ENCODE measurements at regions not wholly inside any gene's neighbourhood (a gene's known extent, or its start where the extent isn't known, plus 50 kb on each side); places are given as distances from the start of the nearest gene placed in this dataset.
"Not testable (repeated sequence)": the region's sequence is repeated elsewhere in the genome, so short reads cannot be mapped to it uniquely, and the experiment has no call there.

DNA sequence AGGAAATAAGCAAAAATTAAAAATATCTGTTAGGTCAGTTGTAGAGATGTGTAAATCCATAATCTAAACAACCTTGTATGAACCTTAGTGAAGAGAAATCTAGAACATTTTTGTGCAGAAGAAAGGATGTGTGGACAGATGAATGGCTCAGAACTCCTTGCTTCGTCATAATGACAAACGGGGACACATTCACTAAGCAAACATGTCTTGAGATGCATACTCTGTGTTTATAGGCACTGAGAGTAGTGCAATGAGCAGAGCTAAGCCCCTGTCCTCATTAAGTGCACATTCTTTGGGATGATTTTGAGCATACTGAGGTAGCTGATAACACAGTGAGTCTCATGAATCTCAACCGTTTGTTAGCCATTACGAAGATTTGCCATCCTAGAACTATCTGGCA is 360.6 kb upstream of the ANKRD30A start:
- DNase-seq (ENCODE audit: low spot score): no peak

DNA sequence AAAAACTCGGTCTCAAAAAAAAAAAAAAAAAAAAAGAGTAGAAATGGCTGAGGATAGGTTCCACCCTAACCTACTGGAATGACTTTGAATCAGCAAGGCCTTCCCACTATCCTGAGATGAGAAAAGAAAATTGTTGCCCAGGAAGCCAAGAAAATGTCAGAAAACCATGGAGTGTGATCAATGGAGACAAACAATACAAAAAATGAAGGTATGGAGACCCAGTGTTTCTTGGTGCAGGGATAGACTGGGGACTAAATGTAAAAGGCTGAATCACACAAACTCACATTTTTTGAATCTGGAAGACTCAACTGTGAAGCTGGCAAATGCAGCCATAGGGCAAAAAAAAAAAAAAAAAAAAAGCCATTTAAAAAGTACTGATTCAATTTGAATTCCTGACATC is 364.3 kb upstream of the ANKRD30A start:
- DNase-seq (ENCODE audit: low spot score): no peak

DNA sequence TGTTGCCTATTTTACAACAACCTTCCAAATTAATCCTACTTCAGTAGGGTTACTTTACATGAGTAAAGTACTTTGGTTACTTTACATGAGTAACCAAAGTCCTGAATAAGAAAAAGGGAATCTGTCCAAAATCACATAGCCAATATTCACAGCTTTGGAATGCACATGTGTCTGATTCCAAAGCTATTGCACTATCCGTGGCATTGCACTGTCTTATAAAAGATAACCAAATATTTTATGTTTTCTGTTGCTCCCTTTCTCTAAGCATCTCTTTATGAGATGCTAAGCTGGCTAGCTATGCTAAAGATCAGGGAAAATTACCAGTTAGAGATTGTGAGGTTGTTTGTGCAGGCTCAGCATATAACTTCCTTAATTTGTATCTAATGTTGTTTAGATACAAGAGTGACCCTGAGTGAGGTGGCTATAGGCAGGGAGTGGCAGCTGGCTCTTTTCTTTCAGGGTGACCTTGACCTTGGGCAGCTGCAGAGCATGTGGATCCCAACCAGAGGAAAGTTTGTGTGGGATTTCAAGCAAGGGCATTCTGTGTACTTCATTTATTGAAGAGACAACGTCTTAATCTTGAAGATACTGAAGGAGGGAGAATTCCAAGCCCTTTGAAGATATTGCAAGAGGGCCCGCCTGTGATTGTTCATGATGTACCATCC is 366.1 kb upstream of the ANKRD30A start:
- DNase-seq (ENCODE audit: low spot score): no peak

DNA sequence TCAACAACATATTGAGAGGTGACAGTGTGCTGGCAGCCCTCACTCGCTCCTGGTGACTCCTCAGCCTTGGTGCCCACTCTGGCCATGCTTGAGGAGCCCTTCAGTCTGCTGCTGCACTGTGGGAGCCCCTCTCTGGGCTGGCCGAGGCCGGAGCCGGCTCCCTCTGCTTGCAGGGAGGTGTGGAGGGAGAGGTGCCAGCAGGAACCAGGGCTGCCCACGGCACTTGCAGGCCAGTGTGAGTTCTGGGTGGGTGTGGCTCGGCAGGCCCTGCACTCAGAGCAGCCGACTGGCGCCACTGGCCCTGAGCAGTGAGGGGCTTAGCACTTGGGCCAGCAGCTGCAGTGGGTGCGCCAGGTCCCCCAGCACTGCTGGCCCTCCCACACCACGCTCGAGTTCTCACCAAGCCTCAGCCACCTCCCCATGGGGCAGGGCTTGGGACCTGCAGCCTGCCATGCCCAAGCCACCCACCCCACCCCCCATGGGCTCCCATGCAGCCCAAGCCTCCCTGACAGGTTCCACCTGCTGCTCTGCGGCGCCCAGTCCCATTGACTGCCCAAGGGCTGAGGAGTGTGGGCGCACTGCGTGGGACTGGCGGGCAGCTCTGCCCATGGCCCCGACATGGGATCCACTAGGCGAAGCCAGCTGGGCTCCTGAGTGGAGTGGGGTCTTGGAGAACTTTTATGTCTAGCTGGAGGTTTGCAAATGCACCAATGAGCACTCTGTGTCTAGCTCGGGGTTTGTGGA is 377.1 kb upstream of the ANKRD30A start:
- no peak for DNase-seq (ENCODE audit: low spot score)

DNA sequence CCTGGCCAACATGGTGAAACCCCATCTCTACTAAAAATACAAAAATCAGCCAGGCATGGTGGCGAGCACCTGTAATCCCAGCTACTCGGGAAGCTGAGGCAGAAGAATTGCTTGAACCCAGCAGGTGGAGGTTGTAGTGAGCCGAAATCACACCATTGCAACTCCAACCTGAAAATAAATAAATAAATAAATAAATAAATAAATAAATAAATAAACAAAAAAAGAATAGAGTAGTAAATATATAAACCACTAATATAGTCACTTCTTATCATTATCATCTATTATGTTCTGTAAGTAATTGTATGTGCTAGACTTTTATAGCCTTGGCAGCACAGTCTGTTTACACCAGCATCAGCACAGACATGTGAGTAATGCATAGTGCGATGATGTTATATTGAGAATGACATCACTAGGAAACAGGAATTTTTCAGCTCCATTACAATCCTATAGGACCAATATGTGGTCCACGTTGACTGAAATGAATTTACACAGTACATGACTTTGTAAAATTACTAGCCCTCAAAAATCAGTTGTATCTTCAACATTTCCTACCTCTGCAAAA is 385.4 kb upstream of the ANKRD30A start:
- no peak for DNase-seq (ENCODE audit: low spot score)

DNA sequence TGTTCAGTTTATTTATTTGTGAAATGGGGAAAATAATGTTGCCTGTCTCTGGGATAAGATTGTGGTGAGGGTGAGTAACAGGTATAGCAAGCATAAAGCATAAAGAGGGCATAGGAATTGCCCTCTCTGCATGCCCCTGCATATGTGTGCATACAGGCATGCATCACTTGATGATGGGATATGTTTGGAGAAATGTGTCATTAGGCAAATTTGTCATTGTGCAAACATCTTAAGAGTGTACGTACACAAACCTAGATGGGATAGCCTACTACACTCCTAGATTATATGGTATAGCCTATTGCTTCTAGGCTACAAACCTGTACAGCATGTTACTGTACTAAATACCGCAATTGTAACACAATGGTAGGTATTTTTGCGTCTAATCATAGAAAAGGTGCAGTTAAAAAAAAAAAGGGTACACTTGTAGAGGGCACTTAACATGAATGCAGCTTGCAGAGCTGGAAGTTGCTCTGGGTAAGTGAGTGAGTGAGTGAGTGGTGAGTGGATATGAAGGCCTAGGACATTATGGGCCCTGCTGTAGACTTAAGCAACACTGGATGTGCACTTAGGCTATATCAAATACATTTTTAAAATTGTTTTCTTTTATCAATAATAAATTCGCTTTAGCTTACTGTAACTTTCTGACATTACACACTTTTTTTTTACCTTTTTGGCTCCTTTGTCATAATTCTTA is 386.5 kb upstream of the ANKRD30A start:
- DNase-seq (ENCODE audit: low spot score): no peak

DNA sequence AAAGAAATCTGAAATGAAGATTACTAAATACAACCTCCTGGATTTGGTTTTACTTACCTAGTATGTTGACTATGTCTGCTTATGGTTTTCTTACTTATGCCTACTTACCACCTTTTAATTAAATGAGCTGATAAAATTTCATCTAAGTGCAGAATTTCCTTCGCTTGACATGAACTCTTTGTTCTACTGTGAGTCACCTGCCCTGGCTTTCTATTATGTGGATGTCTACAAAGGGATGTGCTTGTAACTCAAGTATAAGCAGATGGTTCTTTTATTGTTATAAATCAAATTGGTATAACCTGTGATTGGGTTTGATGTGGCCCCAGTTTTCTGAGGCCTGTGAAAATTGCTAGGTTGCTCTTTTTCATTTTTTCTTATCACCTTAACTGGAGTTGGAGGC is 389.1 kb upstream of the ANKRD30A start:
- no peak for DNase-seq (ENCODE audit: low spot score)

DNA sequence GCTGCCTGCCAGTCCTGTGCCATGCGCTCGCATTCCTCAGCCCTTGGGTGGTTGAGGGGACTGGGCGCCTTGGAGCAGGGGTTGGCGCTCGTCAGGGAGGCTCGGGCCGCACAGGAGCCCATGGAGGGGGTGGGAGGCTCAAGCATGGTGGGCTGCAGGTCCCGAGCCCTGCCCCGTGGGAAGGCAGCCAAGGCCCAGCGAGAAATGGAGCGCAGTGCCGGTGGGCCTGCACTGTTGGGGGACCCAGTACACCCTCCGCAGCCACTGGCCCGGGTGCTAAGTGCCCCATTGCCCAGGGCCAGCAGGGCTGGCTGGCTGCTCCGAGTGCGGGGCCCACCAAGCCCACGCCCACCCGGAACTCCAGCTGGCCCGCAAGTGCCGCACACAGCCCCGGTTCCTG is 390.8 kb upstream of the ANKRD30A start:
- DNase-seq (ENCODE audit: low spot score): not testable (repeated sequence)

DNA sequence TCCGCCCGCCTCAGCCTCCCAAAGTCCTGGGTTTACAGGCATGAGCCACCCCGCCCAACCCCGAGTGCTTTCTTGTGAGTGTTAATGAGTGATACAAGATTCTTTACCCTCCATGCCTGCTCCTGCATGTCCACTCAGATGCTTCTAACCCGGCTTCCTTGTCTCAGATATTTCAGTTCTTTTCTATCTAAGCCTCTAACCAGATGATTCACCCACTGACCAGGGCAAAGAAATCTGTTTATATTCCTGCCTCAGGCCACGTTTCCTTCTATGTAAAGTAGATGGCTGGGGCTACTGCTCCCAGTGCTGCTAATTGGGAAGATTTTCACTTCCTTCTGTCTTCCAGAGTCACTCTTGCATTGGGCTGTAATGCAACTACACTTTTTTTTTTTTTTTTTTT is 395.1 kb upstream of the ANKRD30A start:
- no peak for DNase-seq (ENCODE audit: low spot score)

DNA sequence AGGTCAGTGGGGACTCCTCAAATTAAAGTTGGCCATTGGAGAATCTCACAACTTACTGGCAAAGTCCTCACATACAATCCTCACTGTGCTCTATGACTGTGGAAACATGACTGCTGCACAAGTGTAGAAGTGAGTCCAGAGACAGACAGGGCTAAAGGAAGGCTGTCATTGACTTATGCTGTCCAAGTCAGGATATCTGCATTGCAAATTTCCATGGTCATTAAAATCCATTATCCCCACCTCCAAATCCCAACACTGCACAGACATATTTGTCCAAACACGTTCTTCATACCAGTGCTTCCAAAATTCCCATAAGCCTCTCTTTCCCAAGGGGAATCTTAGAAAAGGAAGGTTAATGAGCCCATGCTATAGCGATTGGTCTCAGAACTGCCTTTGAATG is 396.8 kb upstream of the ANKRD30A start:
- DNase-seq (ENCODE audit: low spot score): no peak

DNA sequence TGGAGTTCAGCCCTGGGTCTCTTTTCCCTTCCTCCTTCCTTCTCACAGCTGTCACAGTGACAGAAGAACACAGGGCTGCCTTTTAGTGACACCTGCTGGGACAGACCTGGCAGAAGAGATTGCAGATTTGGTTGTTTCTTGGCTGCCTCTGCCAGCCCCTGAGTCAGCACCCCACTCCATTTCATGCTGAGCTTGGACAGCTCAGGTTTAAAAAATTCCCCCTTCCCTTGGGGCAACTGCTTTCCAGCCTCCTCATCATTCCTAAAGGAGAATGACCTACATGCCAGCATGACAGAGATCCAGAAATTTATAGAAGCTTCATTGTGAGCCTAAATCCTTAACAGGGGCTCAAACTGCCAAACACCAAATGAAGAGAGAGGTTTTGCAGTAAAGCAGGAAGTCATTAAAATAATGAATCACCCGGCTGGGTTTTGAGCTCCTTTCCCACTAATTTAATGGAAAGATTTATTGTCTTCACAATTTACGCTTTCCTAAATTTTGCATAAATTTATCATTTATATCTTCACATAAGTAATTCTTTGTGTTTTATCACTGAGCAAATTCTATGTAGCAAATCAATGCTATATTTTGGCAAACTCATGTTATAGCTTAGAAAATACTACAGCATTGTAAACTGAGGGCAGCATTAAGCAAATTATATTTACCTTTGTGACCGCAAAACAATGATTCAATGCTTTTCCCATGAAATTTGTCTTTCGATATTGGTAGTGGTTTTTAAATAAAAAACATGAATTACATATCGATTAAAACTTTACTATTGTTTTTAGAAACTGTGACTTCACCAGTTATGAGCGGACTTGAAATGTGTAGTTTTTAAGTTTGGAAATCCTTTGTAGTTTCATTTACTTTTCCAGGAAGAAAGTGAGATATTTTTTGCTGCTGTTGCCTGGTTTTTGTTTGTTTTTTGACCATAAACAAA is 399.5 kb upstream of the ANKRD30A start:
- peak; percentile 29 for DNase-seq (ENCODE audit: low spot score)

DNA sequence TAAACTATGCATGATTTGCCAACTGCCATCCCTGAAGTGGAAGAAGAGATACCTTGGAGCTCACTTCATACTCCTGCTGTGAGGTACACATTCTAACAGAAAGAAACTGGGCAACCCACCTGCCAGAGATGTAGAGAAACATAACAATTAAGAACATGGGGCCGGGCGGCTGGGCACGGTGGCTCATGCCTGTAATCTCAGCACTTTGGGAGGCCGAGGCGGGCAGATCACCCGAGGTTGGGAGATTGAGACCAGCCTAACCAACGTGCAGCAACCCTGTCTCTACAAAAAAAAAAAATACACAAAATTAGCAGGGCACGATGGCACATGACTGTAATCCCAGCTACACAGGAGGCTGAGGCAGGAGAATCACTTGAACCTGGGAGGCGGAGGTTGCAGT is 402.6 kb upstream of the ANKRD30A start:
- no peak for DNase-seq (ENCODE audit: low spot score)

DNA sequence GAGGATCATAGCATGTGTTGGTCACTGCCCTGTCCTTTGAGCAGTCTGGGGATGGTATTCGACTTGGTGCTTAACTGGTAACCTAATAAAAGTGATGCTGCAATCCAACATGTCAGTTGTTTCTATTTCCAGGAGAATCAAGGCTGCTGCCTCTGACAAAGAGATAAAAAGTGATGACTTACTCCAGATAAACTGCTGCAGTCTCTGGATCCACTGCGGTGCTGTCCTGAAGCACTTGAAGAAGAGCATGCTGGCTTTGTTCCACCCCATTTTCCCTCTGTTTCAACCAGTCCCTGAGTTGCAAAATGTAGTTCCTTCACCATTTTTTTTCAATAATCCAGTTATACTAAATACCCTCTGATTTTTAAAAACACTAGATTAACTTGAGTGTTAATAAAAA is 403.5 kb upstream of the ANKRD30A start:
- no peak for DNase-seq (ENCODE audit: low spot score)

DNA sequence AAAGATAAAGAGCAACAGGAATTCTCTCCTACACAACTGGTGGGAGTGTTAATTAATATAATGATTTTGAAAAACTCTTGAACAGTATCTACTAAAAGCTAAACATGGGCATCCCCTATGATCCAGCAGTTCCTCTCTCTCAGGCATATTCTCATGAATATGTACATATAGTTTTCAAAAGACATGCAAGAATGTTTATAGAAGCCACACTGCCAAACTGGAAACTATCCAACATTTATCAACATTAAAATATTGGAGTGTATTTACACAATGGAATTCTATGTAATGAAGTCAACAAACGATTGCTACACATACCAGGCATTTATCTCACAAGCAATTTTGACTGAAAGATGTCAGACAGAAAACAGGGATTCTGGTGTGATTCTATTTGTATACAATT is 404.5 kb upstream of the ANKRD30A start:
- no peak for DNase-seq (ENCODE audit: low spot score)

DNA sequence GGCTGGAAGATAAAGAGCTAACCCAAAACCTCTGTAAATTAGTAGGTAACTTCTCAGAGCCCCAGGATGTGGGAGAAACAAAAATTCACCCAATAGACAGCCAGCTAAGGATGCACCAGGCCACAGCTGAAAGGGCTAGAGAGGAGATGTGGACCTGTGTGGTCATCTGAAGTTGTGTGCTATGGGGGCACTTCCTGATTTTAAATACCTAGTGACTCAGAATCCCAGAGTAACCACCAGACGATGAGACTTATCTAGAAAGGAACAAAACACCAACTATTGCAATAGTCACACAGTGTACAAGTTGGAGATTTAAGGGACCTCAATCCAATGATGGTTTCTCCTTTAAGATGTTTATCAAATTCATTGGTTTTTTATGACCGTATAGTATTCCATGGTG is 408.3 kb upstream of the ANKRD30A start:
- DNase-seq (ENCODE audit: low spot score): no peak

DNA sequence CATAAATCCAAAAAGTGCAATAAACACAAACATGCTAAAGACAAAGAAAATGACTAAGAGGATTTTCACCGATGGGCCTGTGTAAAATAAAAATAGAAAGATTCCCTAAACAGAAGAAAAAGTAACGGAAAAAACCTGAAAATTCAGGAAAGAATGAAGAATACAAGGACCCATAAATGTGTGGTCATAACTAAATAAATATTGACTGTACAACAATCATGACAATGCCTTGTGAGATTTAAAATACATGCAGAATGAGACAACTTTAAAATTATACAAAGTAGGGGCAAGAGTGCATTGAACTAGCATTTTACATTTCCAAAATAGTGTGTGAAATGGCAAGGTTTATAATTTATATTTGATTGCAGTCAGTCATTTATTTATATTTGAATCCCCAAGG is 409.1 kb upstream of the ANKRD30A start:
- DNase-seq (ENCODE audit: low spot score): no peak

DNA sequence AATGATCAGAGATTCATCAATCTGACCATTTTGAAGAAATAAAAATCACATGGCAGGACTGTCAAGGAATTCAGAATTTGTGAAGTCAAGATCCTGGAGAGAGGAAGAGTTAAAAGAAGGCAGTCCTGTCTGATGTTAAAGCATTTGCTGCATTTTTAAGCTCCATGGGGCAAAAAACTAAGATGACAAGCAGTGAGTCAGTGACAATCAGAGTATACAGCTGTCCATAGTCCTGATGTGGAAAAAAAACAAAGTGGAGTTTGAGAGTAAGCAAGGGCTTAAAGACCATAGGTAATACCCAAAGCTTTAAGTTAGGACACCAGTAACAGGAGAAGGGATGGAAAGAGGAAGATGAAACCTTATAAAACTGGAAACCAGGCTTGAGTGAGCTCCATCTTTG is 412.7 kb upstream of the ANKRD30A start:
- DNase-seq (ENCODE audit: low spot score): no peak

DNA sequence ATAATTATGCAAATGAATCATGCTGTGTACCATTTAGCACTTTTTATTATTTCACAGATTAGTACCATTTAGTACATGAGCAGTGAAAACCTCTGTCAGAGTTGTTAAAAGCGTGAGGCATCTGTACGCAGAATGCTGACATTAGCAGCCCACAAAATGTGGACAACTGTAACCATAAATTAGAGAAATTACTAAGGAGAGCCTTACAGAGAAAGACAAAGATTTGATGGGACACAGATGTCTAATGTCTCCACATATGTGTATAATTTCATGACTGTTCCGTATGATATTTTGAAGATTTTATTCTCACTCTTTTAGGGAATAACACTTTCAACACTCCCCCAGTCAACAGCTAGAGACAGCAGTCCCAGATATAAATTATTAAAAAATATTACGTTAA is 414.0 kb upstream of the ANKRD30A start:
- DNase-seq (ENCODE audit: low spot score): no peak

DNA sequence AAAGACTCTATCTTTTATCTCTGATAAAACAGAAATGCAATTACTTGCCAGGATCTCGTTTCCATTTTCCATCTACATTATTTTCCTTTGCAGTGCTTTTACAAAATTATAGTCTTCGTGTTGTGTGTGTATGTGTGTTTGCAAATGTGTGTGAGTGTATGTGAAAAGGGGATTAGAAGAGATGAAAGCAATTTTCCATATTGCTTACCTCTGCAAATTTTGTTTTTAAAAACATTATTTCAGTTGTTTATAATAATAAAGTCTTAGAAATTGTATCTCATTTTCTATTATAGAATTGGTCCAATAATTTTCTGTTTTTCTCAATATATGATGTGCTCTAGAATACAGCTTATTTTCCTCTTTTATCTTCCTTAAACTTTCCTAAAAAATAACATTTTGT is 421.3 kb upstream of the ANKRD30A start:
- no peak for DNase-seq (ENCODE audit: low spot score)

DNA sequence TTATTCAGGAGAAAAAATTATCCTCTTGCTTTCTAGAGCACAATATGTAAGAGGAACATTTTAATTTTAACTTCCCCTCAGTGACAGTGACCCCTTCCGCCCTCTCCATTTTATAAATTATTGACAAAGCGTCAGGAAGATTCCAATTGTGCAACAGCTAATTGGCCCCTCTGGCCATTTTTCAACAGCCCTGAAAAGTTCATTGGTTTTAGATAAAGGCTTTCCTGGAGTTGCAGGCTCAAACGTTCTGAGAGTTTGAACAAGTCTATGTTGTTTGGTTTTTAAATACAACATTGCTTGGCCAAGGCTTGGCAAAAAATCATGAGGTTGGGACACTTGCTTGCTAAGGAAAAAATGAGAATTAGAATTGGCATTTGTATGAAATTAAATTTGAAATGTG is 422.2 kb upstream of the ANKRD30A start:
- no peak for DNase-seq (ENCODE audit: low spot score)

DNA sequence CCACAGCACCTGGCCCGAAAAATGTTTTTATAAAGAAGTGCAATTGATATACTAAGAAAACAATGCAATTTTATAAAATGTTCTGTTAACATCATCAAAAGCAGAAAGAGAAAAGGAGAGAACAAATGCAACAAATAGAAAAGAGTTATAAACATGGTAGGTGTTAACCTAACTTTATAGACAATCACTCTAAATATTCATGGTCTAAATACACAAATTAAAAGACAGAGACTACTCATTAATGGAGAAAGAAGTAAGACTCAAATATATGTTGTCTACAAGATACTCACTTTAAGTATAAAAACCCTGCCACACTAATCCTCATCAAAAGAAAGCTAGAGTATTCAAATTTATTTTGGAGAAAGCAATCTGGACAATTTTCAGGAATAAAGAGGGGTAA is 425.3 kb upstream of the ANKRD30A start:
- DNase-seq (ENCODE audit: low spot score): no peak

DNA sequence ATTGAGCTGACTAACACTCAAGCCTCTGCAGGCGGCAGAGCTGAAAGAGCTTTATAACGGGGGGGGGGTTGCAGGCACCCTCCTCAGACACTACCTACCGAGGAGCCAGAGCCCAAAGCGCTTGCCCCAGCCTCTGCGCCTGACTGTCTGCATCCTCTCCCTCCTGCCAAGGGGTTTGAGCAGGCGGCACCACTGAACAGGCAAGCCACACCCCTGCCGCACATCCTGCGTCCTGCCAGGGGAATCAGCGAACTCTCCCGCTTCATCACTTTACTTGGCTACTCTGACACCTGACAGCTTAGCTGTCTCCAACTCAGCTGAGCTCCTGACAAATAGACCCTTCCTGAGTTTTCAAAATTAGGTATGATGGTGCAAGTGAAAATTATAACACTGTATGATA is 432.6 kb upstream of the ANKRD30A start:
- DNase-seq (ENCODE audit: low spot score): no peak

All from NAMALWA (cell line).